Liver (tissue), 8 donors: ENCODE measurements at regions not wholly inside any gene's neighbourhood (a gene's known extent, or its start where the extent isn't known, plus 50 kb on each side); places are given as distances from the start of the nearest gene placed in this dataset.

ENCODE experiments used
- DNase-seq: peaks from one replicate; pipeline ENCODE4 v3.0.0-alpha.2; 2017; ENCODE audit warnings: low spot score
- H3K27ac ChIP-seq, 2 donors: one replicate each; pipeline ENCODE4 v1.7.0; 2013; ENCODE audit warnings: inconsistent platforms in 2 of 2, low read length in 2 of 2, control low read depth in 1 of 2, low read depth in 1 of 2, mild to moderate bottlenecking in 1 of 2
- H3K27me3 ChIP-seq, 4 donors: one replicate each; pipeline versions ENCODE4 v1.6.1 to v1.7.0; 2013; ENCODE audit warnings: low read length in 3 of 4, inconsistent platforms in 1 of 4, mild to moderate bottlenecking in 1 of 4, moderate library complexity in 1 of 4; ENCODE audit not compliant: control insufficient read depth in 4 of 4, insufficient read depth in 4 of 4
- H3K36me3 ChIP-seq, 4 donors: one replicate each; pipeline versions ENCODE4 v1.6.1 to v1.7.0; 2013; ENCODE audit warnings: low read length in 3 of 4, mild to moderate bottlenecking in 3 of 4, low read depth in 1 of 4, moderate library complexity in 1 of 4; ENCODE audit not compliant: control insufficient read depth in 4 of 4, insufficient read depth in 3 of 4
- H3K4me1 ChIP-seq, 4 donors: one replicate each; pipeline versions ENCODE4 v1.6.1 to v1.7.0; 2013; ENCODE audit warnings: low read length in 3 of 4, mild to moderate bottlenecking in 3 of 4, moderate library complexity in 1 of 4; ENCODE audit not compliant: control insufficient read depth in 4 of 4, insufficient read depth in 4 of 4
- H3K4me3 ChIP-seq, 3 donors: one replicate each; pipeline versions ENCODE4 v1.6.1 to v1.7.0; 2013; ENCODE audit warnings: low read length in 3 of 3, control low read depth in 1 of 3, low read depth in 1 of 3, mild to moderate bottlenecking in 1 of 3
- H3K9ac ChIP-seq, 2 donors: one replicate each; pipeline ENCODE4 v1.7.0; 2013; ENCODE audit warnings: low read length in 2 of 2, mild to moderate bottlenecking in 2 of 2, moderate library complexity in 2 of 2, control low read depth in 1 of 2, low read depth in 1 of 2
- H3K9me3 ChIP-seq, 4 donors: one replicate each; pipeline versions ENCODE4 v1.6.1 to v1.7.0; 2013; ENCODE audit warnings: low read length in 3 of 4; ENCODE audit not compliant: control insufficient read depth in 4 of 4
- EGR1 ChIP-seq, 2 donors: IDR thresholded peaks; 2 replicates each; pipeline ENCODE4 v1.6.1; 2016 to 2018; ENCODE audit warnings: antibody characterized with exemption in 2 of 2, low read depth in 2 of 2
- FOXA1 ChIP-seq: IDR thresholded peaks from 2 replicates; pipeline ENCODE4 v1.6.1; 2016; ENCODE audit warnings: antibody characterized with exemption
- FOXA2 ChIP-seq: IDR thresholded peaks from 2 replicates; pipeline ENCODE4 v1.6.1; 2016; ENCODE audit warnings: antibody characterized with exemption
- GABPA ChIP-seq, 2 donors: IDR thresholded peaks in 1 of 2; conservative IDR thresholded peaks in 1 of 2; 2 replicates each; pipeline ENCODE4 v1.6.1; 2016; ENCODE audit warnings: antibody characterized with exemption in 2 of 2, mild to moderate bottlenecking in 1 of 2, moderate library complexity in 1 of 2
- HNF4A ChIP-seq, 2 donors: conservative IDR thresholded peaks; 2 replicates each; pipeline ENCODE4 v1.6.1; 2016; ENCODE audit warnings: antibody characterized with exemption in 2 of 2, mild to moderate bottlenecking in 2 of 2
- HNF4G ChIP-seq: IDR thresholded peaks from 2 replicates; pipeline ENCODE4 v1.6.1; 2016; ENCODE audit warnings: antibody characterized with exemption
- JUND ChIP-seq, 2 donors: IDR thresholded peaks; 2 replicates each; pipeline ENCODE4 v1.6.1; 2016; ENCODE audit warnings: antibody characterized with exemption in 2 of 2
- NR2F2 ChIP-seq: IDR thresholded peaks from 2 replicates; pipeline ENCODE4 v1.6.1; 2016; ENCODE audit warnings: antibody characterized with exemption
- RAD21 ChIP-seq, 2 donors: IDR thresholded peaks; 2 replicates each; pipeline ENCODE4 v1.6.1; 2016; ENCODE audit warnings: antibody characterized with exemption in 2 of 2, mild to moderate bottlenecking in 2 of 2
- RXRA ChIP-seq, 2 donors: IDR thresholded peaks; 2 replicates each; pipeline ENCODE4 v1.6.1; 2017 to 2018; ENCODE audit warnings: antibody characterized with exemption in 2 of 2, mild to moderate bottlenecking in 1 of 2
- SP1 ChIP-seq: IDR thresholded peaks from 2 replicates; pipeline ENCODE4 v1.6.1; 2018; ENCODE audit warnings: antibody characterized with exemption, mild to moderate bottlenecking
- TAF1 ChIP-seq: conservative IDR thresholded peaks from 2 replicates; pipeline ENCODE4 v1.6.1; 2016; ENCODE audit warnings: antibody characterized with exemption, mild to moderate bottlenecking
- YY1 ChIP-seq: IDR thresholded peaks from 2 replicates; pipeline ENCODE4 v1.6.1; 2016; ENCODE audit warnings: antibody characterized with exemption, mild to moderate bottlenecking
- WGBS: extraction: QIAGEN DNeasy Blood & Tissue Kit; methylation state at CpG from one replicate; pipeline ENCODE4 v1.1.7; 2013; 5-methylcytosine and 5-hydroxymethylcytosine counted together
- TF ChIP-seq, protein P1 (sequence below): IDR thresholded peaks from 2 replicates; pipeline ENCODE4 v1.6.1; 2016; ENCODE audit warnings: antibody characterized with exemption, mild to moderate bottlenecking
- TF ChIP-seq, protein P2 (sequence below): IDR thresholded peaks from 2 replicates; pipeline ENCODE4 v1.6.1; 2016; ENCODE audit warnings: antibody characterized with exemption
- TF ChIP-seq, protein P3 (sequence below): IDR thresholded peaks from 2 replicates; pipeline ENCODE4 v1.6.1; 2016; ENCODE audit warnings: antibody characterized with exemption
- TF ChIP-seq, protein P4 (sequence below): IDR thresholded peaks from 2 replicates; pipeline ENCODE4 v1.6.1; 2016; ENCODE audit warnings: antibody characterized with exemption
- TF ChIP-seq, protein P5 (sequence below): fragments of 150-350 bp; IDR thresholded peaks from 2 replicates; pipeline ENCODE4 v1.5.1; 2017; ENCODE audit warnings: improper control_type of control experiment, low read depth, low read length; ENCODE audit not compliant: missing input control
- donor health status: healthy.
- donor health status: healthy.
- donor health status: healthy.
- donor health status: healthy.
- donor health status: healthy.

DNA sequence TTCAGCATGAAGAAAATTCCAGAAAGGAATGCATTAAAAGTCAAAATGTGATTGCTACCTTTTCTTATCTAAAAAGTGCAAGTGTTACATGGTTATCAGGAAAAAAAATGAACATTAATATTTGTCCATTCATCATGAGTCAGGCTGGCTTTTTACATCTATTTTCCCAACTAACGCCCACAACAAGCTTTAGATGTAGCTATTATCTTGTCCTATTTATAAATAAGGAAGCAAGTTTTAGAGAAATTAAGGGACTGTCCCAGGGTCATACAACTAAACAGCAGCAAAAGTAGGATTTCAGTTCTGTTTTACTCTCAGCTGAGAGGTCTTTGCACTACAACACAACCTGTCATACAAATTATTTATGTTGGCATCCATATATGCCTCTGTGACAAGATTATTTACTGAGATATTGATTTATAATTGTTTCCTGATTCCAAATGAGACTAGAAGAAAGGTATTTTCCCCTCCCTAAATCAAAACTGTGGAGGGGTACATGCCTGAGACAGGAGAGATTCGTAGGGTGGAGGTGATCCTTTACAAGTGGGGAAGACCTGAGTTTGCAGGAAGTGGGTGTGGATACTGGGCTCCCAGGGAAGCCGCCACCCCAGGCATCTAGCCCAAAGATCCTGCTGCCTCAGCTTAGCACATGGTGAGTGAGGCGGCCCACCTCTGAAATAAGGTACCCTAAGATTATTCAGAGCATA lies 57.2 kb upstream of the ARID5B start:
- TF ChIP-seq HNF4A (conservative IDR thresholded peaks at IDR 0.05) (no peak), RXRA (IDR thresholded peaks at IDR 0.05) (no peak), FOXA1 (no peak), GABPA (IDR thresholded peaks at IDR 0.05 in 1 of 2, conservative IDR thresholded peaks at IDR 0.05 in 1 of 2) (no peak), YY1 (no peak), SP1 (no peak), HNF4G (no peak), EGR1 (IDR thresholded peaks at IDR 0.05; ENCODE audit: low read depth in 2 of 2) (no peak), TAF1 (no peak), RAD21 (IDR thresholded peaks at IDR 0.05) (no peak), FOXA2 (no peak), NR2F2 (no peak), JUND (IDR thresholded peaks at IDR 0.05) (no peak)
- TF ChIP-seq, protein P1, sequence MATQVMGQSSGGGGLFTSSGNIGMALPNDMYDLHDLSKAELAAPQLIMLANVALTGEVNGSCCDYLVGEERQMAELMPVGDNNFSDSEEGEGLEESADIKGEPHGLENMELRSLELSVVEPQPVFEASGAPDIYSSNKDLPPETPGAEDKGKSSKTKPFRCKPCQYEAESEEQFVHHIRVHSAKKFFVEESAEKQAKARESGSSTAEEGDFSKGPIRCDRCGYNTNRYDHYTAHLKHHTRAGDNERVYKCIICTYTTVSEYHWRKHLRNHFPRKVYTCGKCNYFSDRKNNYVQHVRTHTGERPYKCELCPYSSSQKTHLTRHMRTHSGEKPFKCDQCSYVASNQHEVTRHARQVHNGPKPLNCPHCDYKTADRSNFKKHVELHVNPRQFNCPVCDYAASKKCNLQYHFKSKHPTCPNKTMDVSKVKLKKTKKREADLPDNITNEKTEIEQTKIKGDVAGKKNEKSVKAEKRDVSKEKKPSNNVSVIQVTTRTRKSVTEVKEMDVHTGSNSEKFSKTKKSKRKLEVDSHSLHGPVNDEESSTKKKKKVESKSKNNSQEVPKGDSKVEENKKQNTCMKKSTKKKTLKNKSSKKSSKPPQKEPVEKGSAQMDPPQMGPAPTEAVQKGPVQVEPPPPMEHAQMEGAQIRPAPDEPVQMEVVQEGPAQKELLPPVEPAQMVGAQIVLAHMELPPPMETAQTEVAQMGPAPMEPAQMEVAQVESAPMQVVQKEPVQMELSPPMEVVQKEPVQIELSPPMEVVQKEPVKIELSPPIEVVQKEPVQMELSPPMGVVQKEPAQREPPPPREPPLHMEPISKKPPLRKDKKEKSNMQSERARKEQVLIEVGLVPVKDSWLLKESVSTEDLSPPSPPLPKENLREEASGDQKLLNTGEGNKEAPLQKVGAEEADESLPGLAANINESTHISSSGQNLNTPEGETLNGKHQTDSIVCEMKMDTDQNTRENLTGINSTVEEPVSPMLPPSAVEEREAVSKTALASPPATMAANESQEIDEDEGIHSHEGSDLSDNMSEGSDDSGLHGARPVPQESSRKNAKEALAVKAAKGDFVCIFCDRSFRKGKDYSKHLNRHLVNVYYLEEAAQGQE = no peak
- TF ChIP-seq, protein P2, sequence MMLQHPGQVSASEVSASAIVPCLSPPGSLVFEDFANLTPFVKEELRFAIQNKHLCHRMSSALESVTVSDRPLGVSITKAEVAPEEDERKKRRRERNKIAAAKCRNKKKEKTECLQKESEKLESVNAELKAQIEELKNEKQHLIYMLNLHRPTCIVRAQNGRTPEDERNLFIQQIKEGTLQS = no peak
- TF ChIP-seq, protein P3, sequence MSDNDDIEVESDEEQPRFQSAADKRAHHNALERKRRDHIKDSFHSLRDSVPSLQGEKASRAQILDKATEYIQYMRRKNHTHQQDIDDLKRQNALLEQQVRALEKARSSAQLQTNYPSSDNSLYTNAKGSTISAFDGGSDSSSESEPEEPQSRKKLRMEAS = no peak
- TF ChIP-seq, protein P4, sequence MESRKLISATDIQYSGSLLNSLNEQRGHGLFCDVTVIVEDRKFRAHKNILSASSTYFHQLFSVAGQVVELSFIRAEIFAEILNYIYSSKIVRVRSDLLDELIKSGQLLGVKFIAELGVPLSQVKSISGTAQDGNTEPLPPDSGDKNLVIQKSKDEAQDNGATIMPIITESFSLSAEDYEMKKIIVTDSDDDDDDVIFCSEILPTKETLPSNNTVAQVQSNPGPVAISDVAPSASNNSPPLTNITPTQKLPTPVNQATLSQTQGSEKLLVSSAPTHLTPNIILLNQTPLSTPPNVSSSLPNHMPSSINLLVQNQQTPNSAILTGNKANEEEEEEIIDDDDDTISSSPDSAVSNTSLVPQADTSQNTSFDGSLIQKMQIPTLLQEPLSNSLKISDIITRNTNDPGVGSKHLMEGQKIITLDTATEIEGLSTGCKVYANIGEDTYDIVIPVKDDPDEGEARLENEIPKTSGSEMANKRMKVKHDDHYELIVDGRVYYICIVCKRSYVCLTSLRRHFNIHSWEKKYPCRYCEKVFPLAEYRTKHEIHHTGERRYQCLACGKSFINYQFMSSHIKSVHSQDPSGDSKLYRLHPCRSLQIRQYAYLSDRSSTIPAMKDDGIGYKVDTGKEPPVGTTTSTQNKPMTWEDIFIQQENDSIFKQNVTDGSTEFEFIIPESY = no peak
- TF ChIP-seq, protein P5, sequence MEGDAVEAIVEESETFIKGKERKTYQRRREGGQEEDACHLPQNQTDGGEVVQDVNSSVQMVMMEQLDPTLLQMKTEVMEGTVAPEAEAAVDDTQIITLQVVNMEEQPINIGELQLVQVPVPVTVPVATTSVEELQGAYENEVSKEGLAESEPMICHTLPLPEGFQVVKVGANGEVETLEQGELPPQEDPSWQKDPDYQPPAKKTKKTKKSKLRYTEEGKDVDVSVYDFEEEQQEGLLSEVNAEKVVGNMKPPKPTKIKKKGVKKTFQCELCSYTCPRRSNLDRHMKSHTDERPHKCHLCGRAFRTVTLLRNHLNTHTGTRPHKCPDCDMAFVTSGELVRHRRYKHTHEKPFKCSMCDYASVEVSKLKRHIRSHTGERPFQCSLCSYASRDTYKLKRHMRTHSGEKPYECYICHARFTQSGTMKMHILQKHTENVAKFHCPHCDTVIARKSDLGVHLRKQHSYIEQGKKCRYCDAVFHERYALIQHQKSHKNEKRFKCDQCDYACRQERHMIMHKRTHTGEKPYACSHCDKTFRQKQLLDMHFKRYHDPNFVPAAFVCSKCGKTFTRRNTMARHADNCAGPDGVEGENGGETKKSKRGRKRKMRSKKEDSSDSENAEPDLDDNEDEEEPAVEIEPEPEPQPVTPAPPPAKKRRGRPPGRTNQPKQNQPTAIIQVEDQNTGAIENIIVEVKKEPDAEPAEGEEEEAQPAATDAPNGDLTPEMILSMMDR = no peak
- Histone ChIP-seq H3K4me1 (peaks cover 0 to 5% (median 0%) of the 10 kb centered on the region in 4 donors), H3K9me3 (no peaks in the 10 kb centered on the region), H3K27ac (no peak overlapping the region), H3K4me3 (no peak overlapping the region), H3K27me3 (no peaks in the 10 kb centered on the region), H3K9ac (no peak overlapping the region), H3K36me3 (no peaks in the 10 kb centered on the region)
- no peak for DNase-seq
- WGBS = 89% methylated on average over 4 of the region's 4 CpGs
